Mucosa of rectum (tissue), 2 donors: ENCODE measurements at regions not wholly inside any gene's neighbourhood (a gene's known extent, or its start where the extent isn't known, plus 50 kb on each side); places are given as distances from the start of the nearest gene placed in this dataset.

Experiments
- H3K27ac ChIP-seq, 2 donors: one replicate each; pipeline ENCODE4 v1.7.0; 2013; ENCODE audit warnings: inconsistent platforms in 2 of 2, low read depth in 2 of 2, low read length in 2 of 2
- H3K27me3 ChIP-seq, 2 donors: one replicate each; pipeline ENCODE4 v1.7.0; 2013; ENCODE audit warnings: low read length in 2 of 2; ENCODE audit not compliant: control insufficient read depth in 2 of 2, insufficient read depth in 2 of 2
- H3K36me3 ChIP-seq, 2 donors: one replicate each; pipeline ENCODE4 v1.7.0; 2013; ENCODE audit warnings: low read length in 2 of 2; ENCODE audit not compliant: control insufficient read depth in 2 of 2, insufficient read depth in 2 of 2
- H3K4me1 ChIP-seq, 2 donors: one replicate each; pipeline ENCODE4 v1.7.0; 2013; ENCODE audit warnings: low read length in 2 of 2, mild to moderate bottlenecking in 1 of 2; ENCODE audit not compliant: control insufficient read depth in 2 of 2, insufficient read depth in 2 of 2
- H3K4me3 ChIP-seq, 2 donors: one replicate each; pipeline ENCODE4 v1.7.0; 2013; ENCODE audit warnings: low read length in 2 of 2
- H3K9ac ChIP-seq, 2 donors: one replicate each; pipeline ENCODE4 v1.7.0; 2013; ENCODE audit warnings: low read length in 2 of 2, low read depth in 1 of 2, mild to moderate bottlenecking in 1 of 2
- H3K9me3 ChIP-seq, 2 donors: one replicate each; pipeline ENCODE4 v1.7.0; 2013; ENCODE audit warnings: low read length in 2 of 2; ENCODE audit not compliant: control insufficient read depth in 2 of 2
- donor health status: healthy.
- donor health status: Normal muscosa, but diverticular disease.

- Histone ChIP-seq H3K27me3 (peaks cover 0 to 4% of the 10 kb centered on the region in 2 donors), H3K9me3 (no peaks in the 10 kb centered on the region), H3K36me3 (no peaks in the 10 kb centered on the region), H3K27ac (no peak overlapping the region), H3K4me1 (no peaks in the 10 kb centered on the region), H3K4me3 (no peak overlapping the region), H3K9ac (no peak overlapping the region)
Measured at GRCh38 chr12:111014547-111014946, 94.2 kb upstream of the MYL2 start.

- Histone ChIP-seq H3K27me3 (peaks cover 0 to 4% of the 10 kb centered on the region in 2 donors), H3K27ac (no peak overlapping the region), H3K9ac (no peak overlapping the region), H3K36me3 (no peaks in the 10 kb centered on the region), H3K4me1 (no peaks in the 10 kb centered on the region), H3K4me3 (no peak overlapping the region), H3K9me3 (no peaks in the 10 kb centered on the region)
Measured at GRCh38 chr12:111012918-111013317, 92.5 kb upstream of the MYL2 start.

GRCh38 chr12:111011999-111012600 lies 91.7 kb upstream of the MYL2 start:
- Histone ChIP-seq H3K4me1 (no peaks in the 10 kb centered on the region), H3K27me3 (no peaks in the 10 kb centered on the region), H3K9me3 (no peaks in the 10 kb centered on the region), H3K9ac (no peak overlapping the region), H3K27ac (no peak overlapping the region), H3K36me3 (no peaks in the 10 kb centered on the region), H3K4me3 (no peak overlapping the region)

DNA sequence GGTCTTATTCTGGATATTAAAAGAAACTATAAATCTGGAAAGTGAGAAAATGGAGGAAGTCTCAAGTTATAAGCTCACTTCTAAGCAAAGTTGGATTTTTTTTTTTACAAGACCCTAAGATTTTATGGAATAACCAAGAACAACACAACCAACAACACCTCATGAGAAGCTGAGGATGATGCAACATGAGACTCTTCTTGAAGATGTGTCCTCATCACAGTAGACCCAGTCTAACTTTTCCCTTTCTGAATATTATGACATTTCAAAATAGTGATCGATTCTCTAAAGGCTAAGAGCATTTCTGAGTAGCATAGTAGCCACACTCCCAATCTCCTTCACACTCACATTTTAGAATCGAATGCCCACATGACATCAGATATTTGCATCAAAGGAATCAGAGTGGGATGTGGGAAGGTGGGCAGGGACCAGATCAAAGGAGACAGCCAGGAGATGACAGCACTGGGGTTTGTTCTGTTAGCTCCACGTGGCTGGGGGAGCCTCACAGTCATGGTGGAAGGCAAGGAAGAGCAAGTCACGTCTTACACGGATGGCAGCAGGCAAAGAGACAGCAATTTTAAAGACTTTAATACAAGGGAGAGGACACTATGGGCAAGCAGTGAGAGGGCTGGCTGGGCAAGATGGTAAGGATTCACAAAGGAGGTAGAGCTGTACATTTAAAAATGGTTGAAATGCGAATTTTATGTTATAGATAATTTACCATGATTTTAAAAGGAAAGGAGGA lies 90.7 kb upstream of the MYL2 start:
- Histone ChIP-seq H3K4me3 (no peak overlapping the region), H3K27ac (no peak overlapping the region), H3K27me3 (no peaks in the 10 kb centered on the region), H3K9ac (no peak overlapping the region), H3K36me3 (no peaks in the 10 kb centered on the region), H3K9me3 (no peaks in the 10 kb centered on the region), H3K4me1 (no peaks in the 10 kb centered on the region)

- no peak overlapping the region for H3K9ac ChIP-seq
- no peak overlapping the region for H3K4me3 ChIP-seq
- H3K9me3 ChIP-seq, result no peaks in the 10 kb centered on the region
- H3K27me3 ChIP-seq, result peaks cover 0 to 1% of the 10 kb centered on the region in 2 donors
- H3K4me1 ChIP-seq, result no peaks in the 10 kb centered on the region
- no peaks in the 10 kb centered on the region for H3K36me3 ChIP-seq
- no peak overlapping the region for H3K27ac ChIP-seq
Measured at GRCh38 chr12:111010061-111010460, 89.7 kb upstream of the MYL2 start.

DNA sequence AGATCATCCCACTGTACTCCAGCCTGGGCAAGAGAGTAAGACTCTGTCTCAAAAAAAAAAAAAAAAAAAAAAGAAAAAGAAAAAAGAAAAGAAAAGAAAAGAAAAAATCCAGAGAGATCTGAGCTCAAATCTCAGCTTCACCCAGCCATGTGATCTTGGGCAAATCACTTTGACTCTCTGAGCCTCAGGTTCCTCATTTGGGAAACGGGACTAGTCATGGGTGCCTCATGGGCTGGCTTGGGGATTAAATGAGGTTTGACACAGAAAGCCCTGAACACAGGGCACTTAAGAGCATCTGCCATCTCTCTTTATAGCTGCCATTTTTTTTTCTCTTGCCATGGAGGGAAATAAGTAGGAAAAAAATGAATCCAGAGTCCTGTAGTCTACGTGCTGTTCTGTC lies 86.2 kb upstream of the MYL2 start:
- Histone ChIP-seq H3K9ac (no peak overlapping the region), H3K4me3 (no peak overlapping the region), H3K27ac (no peak overlapping the region), H3K27me3 (peaks cover 0 to 3% of the 10 kb centered on the region in 2 donors), H3K4me1 (no peaks in the 10 kb centered on the region), H3K36me3 (no peaks in the 10 kb centered on the region), H3K9me3 (no peaks in the 10 kb centered on the region)

DNA sequence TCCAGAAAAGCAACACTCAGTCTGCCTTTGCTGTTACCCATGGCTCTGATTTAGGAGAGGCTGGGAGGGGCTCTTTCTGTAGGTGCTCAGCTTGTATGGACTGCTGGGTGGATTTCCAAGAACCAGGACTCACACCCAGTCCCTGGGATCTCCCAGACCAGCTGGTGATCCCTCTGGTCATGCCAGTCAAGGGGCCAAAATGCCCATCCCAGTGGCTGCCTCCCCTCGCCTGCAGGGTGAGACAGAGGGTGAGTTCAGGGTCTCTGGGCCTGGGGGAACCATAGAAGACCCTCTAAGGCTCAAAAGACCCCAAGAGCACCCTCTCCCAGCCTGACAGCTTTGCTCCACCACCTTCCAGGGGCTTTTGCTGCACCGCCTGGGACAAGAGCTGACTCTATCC lies 78.6 kb upstream of the MYL2 start:
- Histone ChIP-seq H3K9me3 (peaks cover 6 to 12% of the 10 kb centered on the region in 2 donors), H3K27me3 (peaks cover 0 to 2% of the 10 kb centered on the region in 2 donors), H3K4me3 (no peak overlapping the region), H3K36me3 (no peaks in the 10 kb centered on the region), H3K4me1 (no peaks in the 10 kb centered on the region), H3K27ac (no peak overlapping the region), H3K9ac (no peak overlapping the region)

GRCh38 chr12:110998165-110998564 lies 77.8 kb upstream of the MYL2 start:
- Histone ChIP-seq H3K36me3 (no peaks in the 10 kb centered on the region), H3K9ac (no peak overlapping the region), H3K4me1 (no peaks in the 10 kb centered on the region), H3K27ac (no peak overlapping the region), H3K27me3 (peaks cover 0 to 2% of the 10 kb centered on the region in 2 donors), H3K4me3 (no peak overlapping the region), H3K9me3 (peaks cover 6 to 12% of the 10 kb centered on the region in 2 donors)

DNA sequence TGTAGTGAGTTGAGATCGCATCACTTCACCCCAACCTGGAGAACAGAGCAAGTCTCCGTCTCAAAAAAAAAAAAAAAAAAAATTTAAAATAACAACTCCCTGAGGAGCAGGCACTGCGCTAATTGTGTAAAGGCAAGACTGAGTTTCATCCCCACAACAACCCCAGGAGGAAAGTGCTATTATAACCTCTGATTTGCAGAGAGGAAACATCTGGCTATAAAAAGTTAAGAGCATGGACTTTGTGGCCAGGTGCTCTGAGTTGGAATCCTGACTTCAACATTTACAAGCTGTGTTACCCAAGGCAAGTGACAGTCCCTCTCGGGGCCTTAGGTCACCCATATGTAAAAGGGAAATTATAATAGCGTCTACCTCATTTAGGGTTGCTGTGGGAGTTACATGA lies 76.0 kb upstream of the MYL2 start:
- H3K27ac ChIP-seq, result no peak overlapping the region

GRCh38 chr12:110995615-110996014 lies 75.2 kb upstream of the MYL2 start:
- Histone ChIP-seq H3K27ac (no peak overlapping the region), H3K4me1 (no peaks in the 10 kb centered on the region), H3K4me3 (no peak overlapping the region)

More for the DNA sequence above, 76.0 kb upstream of the MYL2 start:
- H3K4me3 ChIP-seq, result no peak overlapping the region
- H3K36me3 ChIP-seq, result no peaks in the 10 kb centered on the region
- H3K4me1 ChIP-seq, result no peaks in the 10 kb centered on the region
- peaks cover 6 to 12% of the 10 kb centered on the region in 2 donors for H3K9me3 ChIP-seq
- H3K9ac ChIP-seq, result no peak overlapping the region
- H3K27me3 ChIP-seq, result peaks cover 0 to 2% of the 10 kb centered on the region in 2 donors

More at GRCh38 chr12:110995615-110996014, 75.2 kb upstream of the MYL2 start:
- Histone ChIP-seq H3K9ac (no peak overlapping the region), H3K36me3 (no peaks in the 10 kb centered on the region), H3K27me3 (peaks cover 0 to 2% of the 10 kb centered on the region in 2 donors), H3K9me3 (peaks cover 6 to 12% of the 10 kb centered on the region in 2 donors)
